Loucy (cell line): ENCODE measurements at regions not wholly inside any gene's neighbourhood (a gene's known extent, or its start where the extent isn't known, plus 50 kb on each side); places are given as distances from the start of the nearest gene placed in this dataset.

Source experiments
- EZH2phosphoT487 ChIP-seq: fragments of 200-600 bp; IDR thresholded peaks from 2 replicates; pipeline ENCODE4 v1.6.1; 2018; ENCODE audit warnings: antibody characterized with exemption, mild to moderate bottlenecking, moderate library complexity, borderline replicate concordance
- TF ChIP-seq, protein P1 (sequence below): fragments of 200-600 bp; sonication (generic); conservative IDR thresholded peaks from 2 replicates; pipeline ENCODE4 v1.5.1; 2014; ENCODE audit warnings: mild to moderate bottlenecking, antibody characterized with exemption, low read length

DNA sequence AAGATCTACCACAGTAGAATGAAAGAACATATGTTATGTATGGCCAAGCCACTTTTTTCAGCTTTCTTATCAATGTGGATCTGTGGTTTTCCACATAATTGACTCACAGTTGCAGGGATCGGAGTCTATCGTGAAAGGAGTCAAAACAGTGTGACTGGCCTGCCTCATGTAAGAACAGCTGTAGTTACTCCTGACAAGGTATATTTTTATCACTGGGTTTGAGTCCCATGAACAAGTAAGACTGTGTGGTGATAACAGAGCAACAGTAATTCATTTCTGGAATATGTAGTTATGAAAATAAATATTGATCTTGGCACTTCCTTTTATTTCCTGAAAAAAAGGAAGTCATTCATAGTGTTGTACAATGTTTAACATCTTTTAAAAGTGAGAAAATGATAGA lies 416.6 kb downstream of the KLF12 start:
- TF ChIP-seq, protein P1, sequence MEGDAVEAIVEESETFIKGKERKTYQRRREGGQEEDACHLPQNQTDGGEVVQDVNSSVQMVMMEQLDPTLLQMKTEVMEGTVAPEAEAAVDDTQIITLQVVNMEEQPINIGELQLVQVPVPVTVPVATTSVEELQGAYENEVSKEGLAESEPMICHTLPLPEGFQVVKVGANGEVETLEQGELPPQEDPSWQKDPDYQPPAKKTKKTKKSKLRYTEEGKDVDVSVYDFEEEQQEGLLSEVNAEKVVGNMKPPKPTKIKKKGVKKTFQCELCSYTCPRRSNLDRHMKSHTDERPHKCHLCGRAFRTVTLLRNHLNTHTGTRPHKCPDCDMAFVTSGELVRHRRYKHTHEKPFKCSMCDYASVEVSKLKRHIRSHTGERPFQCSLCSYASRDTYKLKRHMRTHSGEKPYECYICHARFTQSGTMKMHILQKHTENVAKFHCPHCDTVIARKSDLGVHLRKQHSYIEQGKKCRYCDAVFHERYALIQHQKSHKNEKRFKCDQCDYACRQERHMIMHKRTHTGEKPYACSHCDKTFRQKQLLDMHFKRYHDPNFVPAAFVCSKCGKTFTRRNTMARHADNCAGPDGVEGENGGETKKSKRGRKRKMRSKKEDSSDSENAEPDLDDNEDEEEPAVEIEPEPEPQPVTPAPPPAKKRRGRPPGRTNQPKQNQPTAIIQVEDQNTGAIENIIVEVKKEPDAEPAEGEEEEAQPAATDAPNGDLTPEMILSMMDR = no peak
- no peak for TF ChIP-seq EZH2phosphoT487
